ENCODE measurements at regions not wholly inside any gene's neighbourhood (a gene's known extent, or its start where the extent isn't known, plus 50 kb on each side); places are given as distances from the start of the nearest gene placed in this dataset.
"Not testable (repeated sequence)": the region's sequence is repeated elsewhere in the genome, so short reads cannot be mapped to it uniquely, and the experiment has no call there.

- WGBS (ENCODE audit: extremely low coverage, insufficient coverage, low lambda C conversion rate) = no CpG with 5 or more reads among the region's 3 CpGs
- not testable (repeated sequence) for H3K4me3 ChIP-seq (ENCODE audit: low read length); H3K36me3 ChIP-seq (ENCODE audit: control insufficient read depth, insufficient read depth, low read length); H2BK15ac ChIP-seq (replicated peaks; ENCODE audit: low read depth); H3K4me2 ChIP-seq (ENCODE audit: low read length); H3K27me3 ChIP-seq (ENCODE audit: insufficient read depth, low read length, poor library complexity); H2BK120ac ChIP-seq (ENCODE audit: low read depth, low read length); H3K79me1 ChIP-seq (ENCODE audit: low read length); H3K9ac ChIP-seq (ENCODE audit: low read length); H3K4ac ChIP-seq (ENCODE audit: low read depth, low read length); H3K4me1 ChIP-seq (ENCODE audit: control insufficient read depth, low read depth, low read length); H4K5ac ChIP-seq (ENCODE audit: low read length); DNase-seq; H3K23ac ChIP-seq (ENCODE audit: low read length); H2BK5ac ChIP-seq (ENCODE audit: low read length); H3K27ac ChIP-seq (ENCODE audit: low read depth, low read length); H2AK5ac ChIP-seq (ENCODE audit: low read length); H4K8ac ChIP-seq (ENCODE audit: low read depth, low read length); H3K18ac ChIP-seq (ENCODE audit: low read length); H3K56ac ChIP-seq (ENCODE audit: low read length); H3K79me2 ChIP-seq (ENCODE audit: control insufficient read depth, insufficient read depth, low read length)
Measured at GRCh38 chr2:91603996-91604395, 2912.5 kb downstream of the RPIA start.

GRCh38 chr2:91604629-91605028 is 2913.2 kb downstream of the RPIA start:
- not testable (repeated sequence) for H3K79me2 ChIP-seq (ENCODE audit: control insufficient read depth, insufficient read depth, low read length); H3K18ac ChIP-seq (ENCODE audit: low read length); H3K79me1 ChIP-seq (ENCODE audit: low read length); DNase-seq; H3K27ac ChIP-seq (ENCODE audit: low read depth, low read length); H4K5ac ChIP-seq (ENCODE audit: low read length); H4K8ac ChIP-seq (ENCODE audit: low read depth, low read length); H2AK5ac ChIP-seq (ENCODE audit: low read length); H3K56ac ChIP-seq (ENCODE audit: low read length); H3K36me3 ChIP-seq (ENCODE audit: control insufficient read depth, insufficient read depth, low read length); H3K9ac ChIP-seq (ENCODE audit: low read length); H2BK120ac ChIP-seq (ENCODE audit: low read depth, low read length); H3K4me3 ChIP-seq (ENCODE audit: low read length); H3K4me1 ChIP-seq (ENCODE audit: control insufficient read depth, low read depth, low read length); H3K4ac ChIP-seq (ENCODE audit: low read depth, low read length); H2BK15ac ChIP-seq (replicated peaks; ENCODE audit: low read depth); H2BK5ac ChIP-seq (ENCODE audit: low read length); H3K27me3 ChIP-seq (ENCODE audit: insufficient read depth, low read length, poor library complexity); H3K23ac ChIP-seq (ENCODE audit: low read length); H3K4me2 ChIP-seq (ENCODE audit: low read length)
- WGBS (ENCODE audit: extremely low coverage, insufficient coverage, low lambda C conversion rate) = no CpG with 5 or more reads among the region's 3 CpGs

GRCh38 chr2:91623739-91624138 is 2932.3 kb downstream of the RPIA start:
- DNase-seq; H3K79me1 ChIP-seq (ENCODE audit: low read length); H3K56ac ChIP-seq (ENCODE audit: low read length); H3K27me3 ChIP-seq (ENCODE audit: insufficient read depth, low read length, poor library complexity); H2BK15ac ChIP-seq (replicated peaks; ENCODE audit: low read depth); H2AK5ac ChIP-seq (ENCODE audit: low read length); H4K5ac ChIP-seq (ENCODE audit: low read length); H4K8ac ChIP-seq (ENCODE audit: low read depth, low read length); H2BK5ac ChIP-seq (ENCODE audit: low read length); H3K18ac ChIP-seq (ENCODE audit: low read length); H3K9ac ChIP-seq (ENCODE audit: low read length); H2BK120ac ChIP-seq (ENCODE audit: low read depth, low read length); H3K36me3 ChIP-seq (ENCODE audit: control insufficient read depth, insufficient read depth, low read length); H3K4me2 ChIP-seq (ENCODE audit: low read length); H3K23ac ChIP-seq (ENCODE audit: low read length); H3K4ac ChIP-seq (ENCODE audit: low read depth, low read length); H3K79me2 ChIP-seq (ENCODE audit: control insufficient read depth, insufficient read depth, low read length); H3K4me3 ChIP-seq (ENCODE audit: low read length); H3K4me1 ChIP-seq (ENCODE audit: control insufficient read depth, low read depth, low read length); H3K27ac ChIP-seq (ENCODE audit: low read depth, low read length): not testable (repeated sequence)
- no CpG with 5 or more reads among the region's 7 CpGs for WGBS (ENCODE audit: extremely low coverage, insufficient coverage, low lambda C conversion rate)

- WGBS (ENCODE audit: extremely low coverage, insufficient coverage, low lambda C conversion rate) = no CpG with 5 or more reads among the region's 11 CpGs
Measured at GRCh38 chr2:91628471-91628870, 2937.0 kb downstream of the RPIA start.

GRCh38 chr2:91657193-91657592 is 2965.7 kb downstream of the RPIA start:
- WGBS (ENCODE audit: extremely low coverage, insufficient coverage, low lambda C conversion rate) = no CpG with 5 or more reads among the region's 17 CpGs
- H3K4me3 ChIP-seq (ENCODE audit: low read length); H3K27ac ChIP-seq (ENCODE audit: low read depth, low read length): not testable (repeated sequence)

More at GRCh38 chr2:91628471-91628870, 2937.0 kb downstream of the RPIA start:
- DNase-seq; H2BK5ac ChIP-seq (ENCODE audit: low read length); H3K36me3 ChIP-seq (ENCODE audit: control insufficient read depth, insufficient read depth, low read length); H3K18ac ChIP-seq (ENCODE audit: low read length); H3K79me1 ChIP-seq (ENCODE audit: low read length); H3K4me2 ChIP-seq (ENCODE audit: low read length); H2AK5ac ChIP-seq (ENCODE audit: low read length); H2BK120ac ChIP-seq (ENCODE audit: low read depth, low read length); H3K23ac ChIP-seq (ENCODE audit: low read length); H3K4me3 ChIP-seq (ENCODE audit: low read length); H3K27me3 ChIP-seq (ENCODE audit: insufficient read depth, low read length, poor library complexity); H2BK15ac ChIP-seq (replicated peaks; ENCODE audit: low read depth); H4K5ac ChIP-seq (ENCODE audit: low read length); H3K4ac ChIP-seq (ENCODE audit: low read depth, low read length); H4K8ac ChIP-seq (ENCODE audit: low read depth, low read length); H3K79me2 ChIP-seq (ENCODE audit: control insufficient read depth, insufficient read depth, low read length); H3K56ac ChIP-seq (ENCODE audit: low read length); H3K9ac ChIP-seq (ENCODE audit: low read length); H3K27ac ChIP-seq (ENCODE audit: low read depth, low read length); H3K4me1 ChIP-seq (ENCODE audit: control insufficient read depth, low read depth, low read length): not testable (repeated sequence)

GRCh38 chr2:91658336-91658735 is 2966.9 kb downstream of the RPIA start:
- not testable (repeated sequence) for H4K8ac ChIP-seq (ENCODE audit: low read depth, low read length); DNase-seq; H2AK5ac ChIP-seq (ENCODE audit: low read length); H3K4ac ChIP-seq (ENCODE audit: low read depth, low read length); H3K4me3 ChIP-seq (ENCODE audit: low read length); H3K9ac ChIP-seq (ENCODE audit: low read length); H2BK5ac ChIP-seq (ENCODE audit: low read length); H2BK15ac ChIP-seq (replicated peaks; ENCODE audit: low read depth); H3K4me1 ChIP-seq (ENCODE audit: control insufficient read depth, low read depth, low read length); H3K79me2 ChIP-seq (ENCODE audit: control insufficient read depth, insufficient read depth, low read length); H2BK120ac ChIP-seq (ENCODE audit: low read depth, low read length); H3K27ac ChIP-seq (ENCODE audit: low read depth, low read length); H4K5ac ChIP-seq (ENCODE audit: low read length); H3K36me3 ChIP-seq (ENCODE audit: control insufficient read depth, insufficient read depth, low read length); H3K23ac ChIP-seq (ENCODE audit: low read length); H3K18ac ChIP-seq (ENCODE audit: low read length); H3K4me2 ChIP-seq (ENCODE audit: low read length); H3K79me1 ChIP-seq (ENCODE audit: low read length); H3K27me3 ChIP-seq (ENCODE audit: insufficient read depth, low read length, poor library complexity); H3K56ac ChIP-seq (ENCODE audit: low read length)
- WGBS (ENCODE audit: extremely low coverage, insufficient coverage, low lambda C conversion rate) = no CpG with 5 or more reads among the region's 12 CpGs

More at GRCh38 chr2:91657193-91657592, 2965.7 kb downstream of the RPIA start:
- not testable (repeated sequence) for H2AK5ac ChIP-seq (ENCODE audit: low read length); H2BK15ac ChIP-seq (replicated peaks; ENCODE audit: low read depth); H3K23ac ChIP-seq (ENCODE audit: low read length); H3K79me1 ChIP-seq (ENCODE audit: low read length); H3K4me2 ChIP-seq (ENCODE audit: low read length); H2BK120ac ChIP-seq (ENCODE audit: low read depth, low read length); H3K4ac ChIP-seq (ENCODE audit: low read depth, low read length); H3K79me2 ChIP-seq (ENCODE audit: control insufficient read depth, insufficient read depth, low read length); H3K27me3 ChIP-seq (ENCODE audit: insufficient read depth, low read length, poor library complexity); H2BK5ac ChIP-seq (ENCODE audit: low read length); H3K36me3 ChIP-seq (ENCODE audit: control insufficient read depth, insufficient read depth, low read length); H4K5ac ChIP-seq (ENCODE audit: low read length); H3K4me1 ChIP-seq (ENCODE audit: control insufficient read depth, low read depth, low read length); H3K56ac ChIP-seq (ENCODE audit: low read length); H3K9ac ChIP-seq (ENCODE audit: low read length)
- DNase-seq = peak; percentile 1
- Histone ChIP-seq H4K8ac (ENCODE audit: low read depth, low read length) (peak overlapping the region; percentile 39), H3K18ac (ENCODE audit: low read length) (peak overlapping the region; percentile 61)
